Neural progenitor cell (in vitro differentiated cells): ENCODE measurements at regions not wholly inside any gene's neighbourhood (a gene's known extent, or its start where the extent isn't known, plus 50 kb on each side); places are given as distances from the start of the nearest gene placed in this dataset.

Experiments
- EZH2 ChIP-seq: fragments of 200-600 bp; sonication (generic); IDR thresholded peaks from 2 replicates; pipeline ENCODE4 v1.6.1; 2017; ENCODE audit warnings: antibody characterized with exemption, mild to moderate bottlenecking, moderate library complexity
- EZH2phosphoT487 ChIP-seq: fragments of 200-600 bp; sonication (generic); IDR thresholded peaks from 2 replicates; pipeline ENCODE4 v1.6.1; 2017; ENCODE audit warnings: antibody characterized with exemption
- TF ChIP-seq, protein P1 (sequence below): fragments of 200-600 bp; sonication (generic); IDR thresholded peaks from 2 replicates; pipeline ENCODE4 v1.5.1; 2017; ENCODE audit warnings: antibody characterized with exemption, mild to moderate bottlenecking

DNA sequence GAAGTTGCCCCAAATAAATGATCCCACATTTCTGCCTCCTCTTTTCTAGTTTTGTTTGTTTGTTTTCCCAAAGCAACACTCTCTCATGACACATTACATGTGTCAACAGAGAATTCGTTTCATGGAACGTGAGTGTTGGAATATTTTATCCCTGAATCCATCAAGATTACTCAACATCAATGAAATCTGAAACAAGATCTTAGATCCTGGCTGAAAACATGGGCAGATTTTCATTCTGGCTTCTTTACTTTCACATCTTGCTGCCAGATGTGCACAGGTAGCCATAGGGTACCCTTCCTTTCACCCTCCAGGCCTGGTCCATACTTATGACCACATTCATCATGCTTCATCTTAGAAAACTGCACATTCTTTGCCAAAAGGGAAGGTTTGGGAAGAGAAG lies 347.0 kb downstream of the DOK5 start:
- TF ChIP-seq, protein P1, sequence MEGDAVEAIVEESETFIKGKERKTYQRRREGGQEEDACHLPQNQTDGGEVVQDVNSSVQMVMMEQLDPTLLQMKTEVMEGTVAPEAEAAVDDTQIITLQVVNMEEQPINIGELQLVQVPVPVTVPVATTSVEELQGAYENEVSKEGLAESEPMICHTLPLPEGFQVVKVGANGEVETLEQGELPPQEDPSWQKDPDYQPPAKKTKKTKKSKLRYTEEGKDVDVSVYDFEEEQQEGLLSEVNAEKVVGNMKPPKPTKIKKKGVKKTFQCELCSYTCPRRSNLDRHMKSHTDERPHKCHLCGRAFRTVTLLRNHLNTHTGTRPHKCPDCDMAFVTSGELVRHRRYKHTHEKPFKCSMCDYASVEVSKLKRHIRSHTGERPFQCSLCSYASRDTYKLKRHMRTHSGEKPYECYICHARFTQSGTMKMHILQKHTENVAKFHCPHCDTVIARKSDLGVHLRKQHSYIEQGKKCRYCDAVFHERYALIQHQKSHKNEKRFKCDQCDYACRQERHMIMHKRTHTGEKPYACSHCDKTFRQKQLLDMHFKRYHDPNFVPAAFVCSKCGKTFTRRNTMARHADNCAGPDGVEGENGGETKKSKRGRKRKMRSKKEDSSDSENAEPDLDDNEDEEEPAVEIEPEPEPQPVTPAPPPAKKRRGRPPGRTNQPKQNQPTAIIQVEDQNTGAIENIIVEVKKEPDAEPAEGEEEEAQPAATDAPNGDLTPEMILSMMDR, result no peak
- TF ChIP-seq EZH2 (no peak), EZH2phosphoT487 (no peak)
